ENCODE measurements at regions not wholly inside any gene's neighbourhood (a gene's known extent, or its start where the extent isn't known, plus 50 kb on each side); places are given as distances from the start of the nearest gene placed in this dataset.

DNA sequence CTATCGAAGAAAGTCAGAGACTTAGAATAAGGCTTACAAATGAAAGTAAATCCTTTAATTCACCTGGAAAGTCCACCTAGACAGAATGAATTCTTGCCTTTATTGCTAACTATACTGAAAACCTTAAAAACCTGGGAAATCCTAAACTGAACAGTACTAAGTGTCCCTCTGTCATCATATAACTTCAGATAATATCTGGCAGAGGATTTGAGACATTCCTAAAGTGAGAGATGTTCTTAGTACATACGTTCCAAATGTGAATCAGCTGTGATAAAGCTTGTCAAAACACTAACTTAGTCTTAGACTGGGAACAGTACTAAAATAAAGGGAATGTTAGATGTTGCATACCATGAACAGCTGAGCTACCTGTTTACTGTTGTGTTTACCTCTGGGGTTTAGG, 121.7 kb downstream of the TNFSF18 start:
- TF ChIP-seq ZFX (IDR thresholded peaks at IDR 0.05), result no peak
- TF ChIP-seq, protein P1, sequence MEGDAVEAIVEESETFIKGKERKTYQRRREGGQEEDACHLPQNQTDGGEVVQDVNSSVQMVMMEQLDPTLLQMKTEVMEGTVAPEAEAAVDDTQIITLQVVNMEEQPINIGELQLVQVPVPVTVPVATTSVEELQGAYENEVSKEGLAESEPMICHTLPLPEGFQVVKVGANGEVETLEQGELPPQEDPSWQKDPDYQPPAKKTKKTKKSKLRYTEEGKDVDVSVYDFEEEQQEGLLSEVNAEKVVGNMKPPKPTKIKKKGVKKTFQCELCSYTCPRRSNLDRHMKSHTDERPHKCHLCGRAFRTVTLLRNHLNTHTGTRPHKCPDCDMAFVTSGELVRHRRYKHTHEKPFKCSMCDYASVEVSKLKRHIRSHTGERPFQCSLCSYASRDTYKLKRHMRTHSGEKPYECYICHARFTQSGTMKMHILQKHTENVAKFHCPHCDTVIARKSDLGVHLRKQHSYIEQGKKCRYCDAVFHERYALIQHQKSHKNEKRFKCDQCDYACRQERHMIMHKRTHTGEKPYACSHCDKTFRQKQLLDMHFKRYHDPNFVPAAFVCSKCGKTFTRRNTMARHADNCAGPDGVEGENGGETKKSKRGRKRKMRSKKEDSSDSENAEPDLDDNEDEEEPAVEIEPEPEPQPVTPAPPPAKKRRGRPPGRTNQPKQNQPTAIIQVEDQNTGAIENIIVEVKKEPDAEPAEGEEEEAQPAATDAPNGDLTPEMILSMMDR (conservative IDR thresholded peaks at IDR 0.05), result no peak
- no peak overlapping the region for H3K27ac ChIP-seq

DNA sequence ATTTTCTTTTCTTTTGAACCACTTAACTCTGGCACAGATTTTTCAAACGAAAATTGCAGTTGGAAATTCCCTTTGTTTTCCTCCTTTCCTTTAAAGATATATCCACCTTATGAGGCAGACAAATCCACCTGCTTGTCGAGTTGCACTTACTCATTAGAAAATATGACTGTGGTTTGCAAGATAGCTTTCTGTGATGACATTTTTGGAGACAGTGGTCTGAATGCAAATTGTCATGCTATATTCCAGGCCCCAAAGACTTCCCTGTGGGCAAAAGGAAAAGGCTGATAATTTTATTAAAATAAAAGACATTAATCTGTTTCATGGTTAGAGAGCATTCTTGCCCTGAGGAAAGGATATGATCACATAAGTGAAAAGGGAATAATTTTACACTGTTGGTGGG, 120.6 kb downstream of the TNFSF18 start:
- no peak overlapping the region for H3K27ac ChIP-seq
- TF ChIP-seq, protein P1 (conservative IDR thresholded peaks at IDR 0.05), result no peak
- no peak for TF ChIP-seq ZFX (IDR thresholded peaks at IDR 0.05)

DNA sequence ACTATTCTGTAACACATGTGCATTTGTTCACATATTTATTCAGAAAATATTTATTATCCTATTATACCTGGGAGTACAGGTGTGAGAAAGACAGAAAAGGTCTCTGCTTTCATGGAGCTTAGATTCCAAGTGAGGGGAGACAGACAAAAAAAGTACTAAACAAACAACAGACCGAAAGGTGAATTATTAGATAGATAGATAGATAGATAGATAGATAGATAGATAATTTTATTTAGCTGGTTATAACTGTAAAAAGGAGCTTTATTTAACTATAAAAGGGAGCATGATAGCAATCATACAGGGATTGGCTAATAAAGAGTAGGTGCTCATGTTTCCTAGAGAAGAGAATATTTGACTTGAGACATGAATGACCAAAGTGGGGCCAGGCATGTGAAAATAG, 119.4 kb downstream of the TNFSF18 start:
- H3K27ac ChIP-seq, result no peak overlapping the region
- TF ChIP-seq ZFX (IDR thresholded peaks at IDR 0.05), result no peak
- TF ChIP-seq, protein P1 (conservative IDR thresholded peaks at IDR 0.05), result no peak

DNA sequence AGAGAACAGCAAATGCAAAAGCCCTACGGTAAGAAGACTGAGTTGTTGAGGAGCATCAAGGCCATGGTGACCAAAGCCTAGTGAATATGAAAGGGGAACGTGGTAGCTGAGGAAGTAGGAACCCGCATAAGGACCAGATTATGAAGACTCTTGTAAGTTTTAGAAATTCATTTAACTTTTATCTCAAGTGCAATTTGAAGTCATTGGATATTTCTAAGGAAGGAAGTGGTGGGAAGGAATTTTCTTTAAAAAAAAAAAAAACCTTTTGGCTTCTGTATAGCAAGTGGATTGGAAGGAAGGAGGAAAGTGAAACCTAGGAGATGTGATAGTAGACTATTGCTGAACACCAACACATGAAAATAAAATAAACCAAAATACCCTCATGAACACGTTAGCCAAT, 119.0 kb downstream of the TNFSF18 start:
- TF ChIP-seq, protein P1 (conservative IDR thresholded peaks at IDR 0.05), result no peak
- TF ChIP-seq ZFX (IDR thresholded peaks at IDR 0.05), result no peak

DNA sequence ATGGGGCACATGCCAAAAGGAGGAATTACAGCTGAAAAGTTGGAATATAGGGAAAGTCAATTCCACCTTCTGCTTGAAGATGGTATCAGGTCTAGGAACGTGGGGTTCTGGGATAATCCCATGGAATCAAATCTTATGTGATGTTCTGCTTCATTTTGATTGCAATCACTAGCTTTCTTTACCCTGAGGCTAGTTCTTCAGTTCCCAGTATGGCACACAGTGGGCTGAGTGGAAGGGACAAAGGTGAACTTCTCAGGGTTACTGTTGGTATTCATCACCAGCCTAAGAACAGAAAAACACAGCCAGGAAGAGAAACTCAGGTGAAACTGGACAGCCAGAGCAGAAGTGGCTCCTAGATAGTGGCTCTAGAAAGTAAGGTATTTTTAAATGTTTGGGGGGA, 117.8 kb downstream of the TNFSF18 start:
- H3K27ac ChIP-seq, result peak overlapping the region; percentile 72
- TF ChIP-seq, protein P1 (conservative IDR thresholded peaks at IDR 0.05), result no peak
- no peak for TF ChIP-seq ZFX (IDR thresholded peaks at IDR 0.05)

More for the DNA sequence above, 119.0 kb downstream of the TNFSF18 start:
- H3K27ac ChIP-seq, result no peak overlapping the region

DNA sequence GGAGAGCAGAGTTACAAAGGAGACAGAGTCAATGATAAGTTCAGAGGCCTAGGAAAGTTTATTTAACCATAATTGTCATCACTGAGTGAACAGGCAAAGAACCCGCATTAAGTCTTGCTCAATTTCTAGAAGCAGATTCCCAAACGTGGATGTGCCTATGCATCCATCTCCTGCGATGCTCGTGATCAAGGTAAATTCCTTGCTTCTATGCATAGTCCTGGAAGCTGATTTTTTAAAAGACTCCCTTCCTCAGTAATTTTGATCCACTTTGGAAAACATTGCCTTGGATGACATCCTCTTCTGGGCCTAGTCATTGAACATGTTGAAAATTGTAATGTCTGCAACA, 116.4 kb downstream of the TNFSF18 start:
- TF ChIP-seq, protein P1 (conservative IDR thresholded peaks at IDR 0.05), result no peak
- TF ChIP-seq ZFX (IDR thresholded peaks at IDR 0.05), result no peak
- H3K27ac ChIP-seq, result peak overlapping the region; percentile 72; the same call in 1 of the 2 replicates

DNA sequence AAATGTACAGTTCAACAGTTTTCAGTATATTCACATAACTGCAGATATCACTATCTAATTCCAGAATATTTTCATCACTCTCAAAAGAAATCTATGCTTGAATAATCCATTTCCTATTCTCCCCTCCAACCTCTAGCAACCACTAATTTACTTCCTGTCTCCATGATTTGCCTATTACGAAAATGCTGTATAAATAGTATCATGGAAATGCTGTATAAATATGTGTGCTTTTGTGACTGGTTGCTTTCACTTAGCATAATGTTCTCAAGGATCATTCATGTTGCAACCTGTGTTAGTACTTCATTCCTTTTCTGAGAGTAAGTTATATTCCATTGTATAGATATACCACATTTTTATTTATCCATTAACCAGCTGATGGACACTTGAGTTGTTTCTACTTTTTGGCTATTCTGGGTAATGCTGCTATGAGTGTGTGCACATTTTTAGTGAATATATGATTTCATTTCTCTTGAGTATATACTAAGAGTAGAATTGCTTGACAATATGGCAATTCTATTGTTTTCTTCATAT, 115.6 kb downstream of the TNFSF18 start:
- TF ChIP-seq, protein P1 (conservative IDR thresholded peaks at IDR 0.05), result no peak
- TF ChIP-seq ZFX (IDR thresholded peaks at IDR 0.05), result no peak
- H3K27ac ChIP-seq, result no peak overlapping the region
